T-helper 17 cell (primary cell): ENCODE measurements at regions not wholly inside any gene's neighbourhood (a gene's known extent, or its start where the extent isn't known, plus 50 kb on each side); places are given as distances from the start of the nearest gene placed in this dataset.

Experiments used
- ATAC-seq: fragments of 150-1000 bp; cut with Tn5 transposase; 2 replicates; pipeline ENCODE4 v1.10.0; 2021; ENCODE audit warnings: mild to moderate bottlenecking, moderate library complexity
- DNase-seq, 3 donors: peaks; one replicate each; pipeline versions ENCODE4 v3.0.0 to v3.0.0-alpha.2; 2020 to 2021
- H3K9me3 ChIP-seq: one replicate; pipeline ENCODE4 v1.7.0; 2013; ENCODE audit warnings: low read length, mild to moderate bottlenecking; ENCODE audit not compliant: control insufficient read depth, poor library complexity, severe bottlenecking
- H3K27ac Mint-ChIP-seq: one replicate; pipeline ENCODE4 v1.8.0; 2022; ENCODE audit warnings: mild to moderate bottlenecking, moderate library complexity, mixed read lengths
- H3K27me3 Mint-ChIP-seq: one replicate; pipeline ENCODE4 v1.8.0; 2022; ENCODE audit warnings: mixed read lengths
- H3K36me3 Mint-ChIP-seq: one replicate; pipeline ENCODE4 v1.8.0; 2022; ENCODE audit warnings: low read depth, mixed read lengths
- H3K4me1 Mint-ChIP-seq: one replicate; pipeline ENCODE4 v1.8.0; 2022; ENCODE audit warnings: mild to moderate bottlenecking, mixed read lengths
- H3K4me3 Mint-ChIP-seq: one replicate; pipeline ENCODE4 v1.8.0; 2022; ENCODE audit warnings: mild to moderate bottlenecking, moderate library complexity, mixed read lengths

DNA sequence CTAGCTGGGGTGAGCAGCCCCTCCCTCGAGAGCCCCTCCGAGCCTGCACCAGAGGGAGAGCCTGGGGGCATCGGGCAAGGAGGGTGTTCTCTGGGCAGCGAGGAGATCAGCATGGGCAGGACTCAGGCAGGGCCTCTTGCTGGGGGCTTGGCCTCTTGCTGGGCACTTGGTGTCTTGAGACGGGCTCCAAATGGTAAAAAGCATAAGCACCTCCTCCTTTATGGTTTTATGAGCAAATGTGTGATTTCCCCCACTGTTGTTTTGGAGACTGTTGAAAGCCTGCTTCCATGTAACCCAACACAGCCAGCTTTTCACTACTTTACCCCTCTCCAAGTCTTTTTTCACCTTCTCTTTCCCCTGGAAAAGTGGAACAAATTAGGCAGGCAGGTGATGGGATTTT, 239.3 kb downstream of the TLE3 start:
- Mint-ChIP-seq H3K27me3 (peaks cover 19% of the 10 kb centered on the region), H3K27ac (no peak overlapping the region), H3K4me3 (no peak overlapping the region), H3K4me1 (peaks cover 8% of the 10 kb centered on the region), H3K36me3 (no peaks in the 10 kb centered on the region)
- no peak for ATAC-seq
- H3K9me3 ChIP-seq: no peaks in the 10 kb centered on the region
- no peak for DNase-seq

DNA sequence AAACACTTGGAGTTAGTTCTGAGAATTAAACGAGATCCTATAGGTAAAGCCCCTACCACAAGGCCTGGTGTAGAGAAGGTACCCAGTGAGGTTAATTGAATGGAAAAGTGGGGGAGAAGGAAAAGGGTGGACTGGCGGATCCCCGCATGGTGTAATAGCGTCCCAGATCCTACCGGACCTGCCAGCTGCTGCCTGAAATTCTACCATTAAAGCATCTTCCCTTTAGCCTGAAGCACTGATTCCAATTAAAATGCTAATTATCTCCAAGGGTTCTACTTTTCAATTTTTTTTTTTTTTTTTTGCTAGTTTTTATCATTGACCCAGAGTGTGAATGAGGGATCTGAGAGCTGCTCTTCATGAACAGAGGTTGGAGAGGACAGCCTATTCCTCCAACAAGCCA, 237.9 kb downstream of the TLE3 start:
- H3K27ac Mint-ChIP-seq: no peak overlapping the region
- H3K27me3 Mint-ChIP-seq: peaks cover 19% of the 10 kb centered on the region
- H3K4me3 Mint-ChIP-seq: no peak overlapping the region
- DNase-seq (no peak), ATAC-seq (no peak)
- peaks cover 8% of the 10 kb centered on the region for H3K4me1 Mint-ChIP-seq
- no peaks in the 10 kb centered on the region for H3K36me3 Mint-ChIP-seq
- H3K9me3 ChIP-seq: no peaks in the 10 kb centered on the region

DNA sequence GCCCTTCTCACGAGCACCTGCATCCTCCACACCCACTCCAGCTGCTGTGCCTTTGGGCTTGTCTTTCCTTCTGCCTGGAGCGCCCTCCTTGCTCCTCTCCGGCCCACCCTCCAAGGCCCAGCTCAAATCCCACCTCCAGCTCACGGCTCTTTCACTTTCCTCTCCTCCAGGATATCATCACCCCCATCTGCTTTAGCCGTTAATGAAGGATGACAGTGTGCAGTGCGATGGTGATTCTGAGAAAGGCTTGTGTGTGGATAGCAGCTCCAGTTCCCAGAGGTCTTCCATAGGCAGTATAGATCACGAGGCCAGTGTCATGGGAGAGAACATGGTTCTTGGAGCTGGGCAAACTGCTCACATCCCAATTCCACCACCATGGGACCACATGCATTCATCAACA, 237.4 kb downstream of the TLE3 start:
- no peaks in the 10 kb centered on the region for H3K9me3 ChIP-seq
- DNase-seq (no peak), ATAC-seq (no peak)
- H3K4me1 Mint-ChIP-seq: peaks cover 8% of the 10 kb centered on the region
- H3K4me3 Mint-ChIP-seq: no peak overlapping the region
- peaks cover 19% of the 10 kb centered on the region for H3K27me3 Mint-ChIP-seq
- no peak overlapping the region for H3K27ac Mint-ChIP-seq
- H3K36me3 Mint-ChIP-seq: no peaks in the 10 kb centered on the region

DNA sequence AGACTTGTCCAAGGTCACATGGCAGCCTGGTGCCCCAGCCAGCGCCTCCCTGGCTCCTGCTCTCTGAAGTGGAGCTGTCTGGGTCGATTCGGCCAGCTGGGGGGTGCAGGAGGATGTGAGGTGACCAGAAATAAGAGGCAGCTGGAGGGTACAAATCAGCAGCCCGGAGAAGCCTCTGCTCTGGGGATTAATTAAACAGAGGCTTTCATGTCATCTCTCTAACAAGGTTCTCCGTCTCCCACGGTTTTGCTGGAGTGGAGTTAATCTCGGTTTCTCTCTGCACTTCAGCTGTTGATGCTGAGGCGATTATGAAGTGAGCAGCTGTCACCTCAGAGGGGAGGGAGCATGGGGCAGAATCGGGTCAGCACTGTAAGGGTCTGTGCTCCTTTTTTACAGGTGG, 236.8 kb downstream of the TLE3 start:
- Mint-ChIP-seq H3K4me1 (peaks cover 8% of the 10 kb centered on the region), H3K27ac (no peak overlapping the region), H3K36me3 (no peaks in the 10 kb centered on the region), H3K27me3 (peaks cover 19% of the 10 kb centered on the region), H3K4me3 (no peak overlapping the region)
- ATAC-seq: no peak
- no peaks in the 10 kb centered on the region for H3K9me3 ChIP-seq
- DNase-seq: no peak

DNA sequence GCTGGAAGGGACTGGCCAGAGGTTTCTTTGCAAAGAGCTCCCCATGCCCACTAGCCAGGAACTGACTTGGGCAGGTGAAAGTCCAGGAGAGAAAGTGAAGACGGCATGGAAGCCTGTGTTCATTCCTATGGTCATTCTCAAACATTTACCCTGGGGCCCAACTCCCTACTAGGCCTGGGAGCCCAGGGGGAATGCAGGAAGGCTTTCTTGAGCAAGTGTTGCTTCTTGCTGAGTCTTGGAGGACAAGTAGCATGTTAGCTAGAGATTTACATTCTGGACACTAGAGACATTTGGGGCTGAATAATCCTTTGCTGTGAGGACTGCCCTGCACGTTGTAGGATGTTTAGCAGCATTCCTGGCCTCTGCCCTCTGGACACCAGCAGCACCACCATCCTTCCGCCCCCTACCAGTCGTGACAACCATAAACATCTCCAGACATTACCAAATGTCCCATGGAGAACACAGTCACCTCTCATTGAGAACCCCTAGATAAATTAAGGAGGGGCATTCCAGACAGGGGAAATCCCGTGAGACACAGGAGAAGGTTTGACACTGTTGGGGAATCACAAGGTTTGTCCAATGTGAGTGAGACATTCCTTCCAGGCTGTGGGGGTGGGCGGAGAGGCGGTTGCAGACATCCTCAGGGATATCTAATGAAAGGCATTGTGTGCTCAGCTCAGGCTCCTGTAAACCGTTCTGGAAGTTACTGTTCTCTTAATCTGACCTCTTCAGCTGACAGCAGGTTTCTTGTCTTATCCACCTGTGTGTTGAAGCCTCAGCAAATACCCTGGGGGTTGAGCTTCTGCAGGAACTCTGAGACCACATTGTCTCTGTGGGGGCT, 236.2 kb downstream of the TLE3 start:
- Mint-ChIP-seq H3K36me3 (no peaks in the 10 kb centered on the region), H3K4me1 (peaks cover 8% of the 10 kb centered on the region), H3K27ac (no peak overlapping the region), H3K4me3 (no peak overlapping the region), H3K27me3 (peaks cover 19% of the 10 kb centered on the region)
- ATAC-seq (no peak), DNase-seq (no peak)
- no peaks in the 10 kb centered on the region for H3K9me3 ChIP-seq

DNA sequence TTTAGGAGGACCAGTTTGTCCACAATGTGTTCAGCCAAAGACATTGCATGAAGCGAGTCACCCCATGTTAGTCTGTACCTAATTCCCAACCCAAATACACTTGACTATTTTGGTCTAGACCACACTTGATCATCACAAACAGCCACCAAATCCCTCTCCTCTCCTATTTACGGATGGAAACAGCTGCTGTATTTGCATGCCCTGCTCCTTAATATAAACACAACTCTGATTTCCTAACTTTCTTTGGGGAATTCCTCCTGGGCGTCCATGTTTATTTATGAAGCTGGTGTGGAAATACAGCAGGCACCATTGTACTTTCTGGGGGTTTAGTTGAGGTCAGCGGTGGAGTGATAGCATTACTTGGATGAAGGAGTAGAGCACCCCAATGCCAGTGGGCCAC, 235.2 kb downstream of the TLE3 start:
- no peak overlapping the region for H3K4me3 Mint-ChIP-seq
- no peak overlapping the region for H3K27ac Mint-ChIP-seq
- H3K9me3 ChIP-seq: no peaks in the 10 kb centered on the region
- H3K27me3 Mint-ChIP-seq: peaks cover 15% of the 10 kb centered on the region
- no peaks in the 10 kb centered on the region for H3K36me3 Mint-ChIP-seq
- DNase-seq (no peak), ATAC-seq (no peak)
- H3K4me1 Mint-ChIP-seq: peaks cover 6% of the 10 kb centered on the region

DNA sequence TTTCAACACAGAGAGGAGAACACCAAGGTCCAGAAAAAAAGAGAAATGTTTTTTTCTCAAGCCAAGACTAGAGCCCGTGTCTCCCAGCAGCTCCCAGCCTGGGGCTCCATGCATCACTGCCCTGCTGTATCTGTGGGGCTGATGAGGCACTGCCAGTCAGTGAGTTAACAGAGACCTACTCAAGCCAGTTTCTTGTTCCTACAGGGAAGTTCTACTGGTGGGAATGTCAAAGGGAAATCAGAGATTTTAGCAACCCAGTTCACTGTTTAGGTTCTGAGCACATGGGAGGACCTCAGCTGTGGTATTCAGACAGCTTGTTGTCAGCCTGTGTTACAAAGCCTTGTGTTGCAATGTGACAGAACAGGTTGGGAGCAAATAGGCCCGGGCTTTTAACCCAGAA, 234.3 kb downstream of the TLE3 start:
- ATAC-seq (no peak), DNase-seq (no peak)
- Mint-ChIP-seq H3K4me3 (no peak overlapping the region), H3K4me1 (no peaks in the 10 kb centered on the region), H3K36me3 (peaks cover 3% of the 10 kb centered on the region), H3K27me3 (peaks cover 21% of the 10 kb centered on the region), H3K27ac (no peak overlapping the region)
- no peaks in the 10 kb centered on the region for H3K9me3 ChIP-seq

DNA sequence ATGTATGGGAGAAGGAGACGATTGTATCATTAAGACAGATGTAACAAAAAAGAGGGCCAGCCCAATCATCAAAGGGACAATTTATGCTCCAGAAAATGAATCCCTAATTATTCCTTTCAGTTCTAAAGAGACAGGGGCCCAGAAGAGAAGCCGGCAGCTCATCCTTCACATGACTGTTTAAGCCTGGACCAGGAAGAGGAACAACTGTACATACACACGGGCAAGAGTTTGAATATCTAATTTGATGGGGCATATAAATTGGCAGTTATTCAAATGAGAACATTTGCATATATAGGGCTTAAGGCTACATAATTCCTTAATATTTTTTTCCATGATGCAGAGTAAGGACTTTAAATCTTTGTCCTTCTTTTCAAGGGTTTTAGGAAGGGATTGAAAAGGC, 232.3 kb downstream of the TLE3 start:
- Mint-ChIP-seq H3K36me3 (peaks cover 3% of the 10 kb centered on the region), H3K27ac (no peak overlapping the region), H3K4me3 (no peak overlapping the region), H3K27me3 (peaks cover 18% of the 10 kb centered on the region), H3K4me1 (no peaks in the 10 kb centered on the region)
- DNase-seq (no peak), ATAC-seq (no peak)
- H3K9me3 ChIP-seq: no peaks in the 10 kb centered on the region

DNA sequence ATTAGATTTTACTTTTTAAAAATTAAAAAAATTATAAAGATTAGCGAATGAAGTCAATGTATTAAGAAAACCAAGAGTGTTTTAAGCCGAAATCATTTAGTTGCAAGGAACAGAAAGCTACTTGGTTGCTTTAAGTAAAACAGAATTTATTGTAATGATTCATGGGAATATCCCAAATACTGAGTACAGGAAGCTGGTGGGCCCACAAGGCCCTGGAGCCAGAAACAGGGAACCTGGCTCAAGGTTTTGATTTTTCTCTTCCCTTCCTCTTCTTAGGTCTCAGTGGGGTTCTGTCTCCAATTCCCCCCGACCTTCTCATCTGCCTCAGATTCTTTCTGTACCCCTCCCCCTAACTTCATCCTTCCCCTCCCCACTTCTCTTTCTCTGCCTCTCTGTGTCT, 229.0 kb downstream of the TLE3 start:
- Mint-ChIP-seq H3K36me3 (peaks cover 3% of the 10 kb centered on the region), H3K4me1 (no peaks in the 10 kb centered on the region), H3K27ac (no peak overlapping the region), H3K27me3 (peaks cover 6% of the 10 kb centered on the region), H3K4me3 (no peak overlapping the region)
- ATAC-seq: no peak
- DNase-seq: no peak
- peaks cover 1% of the 10 kb centered on the region for H3K9me3 ChIP-seq

DNA sequence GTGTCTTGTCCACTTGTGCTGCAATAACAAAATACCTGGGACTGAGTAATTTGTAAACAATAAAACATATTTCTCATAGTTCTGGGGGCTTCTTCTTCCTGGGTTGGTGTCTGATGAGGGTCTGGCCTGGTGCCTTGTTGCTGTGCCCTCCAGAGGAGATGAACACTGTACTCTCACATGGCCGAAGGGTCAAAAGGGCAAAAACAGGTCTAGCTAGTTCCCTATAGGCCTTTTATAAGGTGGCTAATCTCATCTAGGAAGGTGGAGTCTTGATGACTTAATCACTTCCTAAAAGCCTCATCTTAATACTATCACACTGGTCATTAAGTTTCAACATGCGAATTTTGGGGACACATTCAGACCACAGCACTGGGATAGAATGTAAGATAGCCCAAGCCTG, 228.4 kb downstream of the TLE3 start:
- H3K36me3 Mint-ChIP-seq: peaks cover 3% of the 10 kb centered on the region
- DNase-seq: no peak
- no peak overlapping the region for H3K27ac Mint-ChIP-seq
- H3K27me3 Mint-ChIP-seq: peaks cover 6% of the 10 kb centered on the region
- peaks cover 3% of the 10 kb centered on the region for H3K9me3 ChIP-seq
- ATAC-seq: no peak
- H3K4me3 Mint-ChIP-seq: no peak overlapping the region
- H3K4me1 Mint-ChIP-seq: no peaks in the 10 kb centered on the region

DNA sequence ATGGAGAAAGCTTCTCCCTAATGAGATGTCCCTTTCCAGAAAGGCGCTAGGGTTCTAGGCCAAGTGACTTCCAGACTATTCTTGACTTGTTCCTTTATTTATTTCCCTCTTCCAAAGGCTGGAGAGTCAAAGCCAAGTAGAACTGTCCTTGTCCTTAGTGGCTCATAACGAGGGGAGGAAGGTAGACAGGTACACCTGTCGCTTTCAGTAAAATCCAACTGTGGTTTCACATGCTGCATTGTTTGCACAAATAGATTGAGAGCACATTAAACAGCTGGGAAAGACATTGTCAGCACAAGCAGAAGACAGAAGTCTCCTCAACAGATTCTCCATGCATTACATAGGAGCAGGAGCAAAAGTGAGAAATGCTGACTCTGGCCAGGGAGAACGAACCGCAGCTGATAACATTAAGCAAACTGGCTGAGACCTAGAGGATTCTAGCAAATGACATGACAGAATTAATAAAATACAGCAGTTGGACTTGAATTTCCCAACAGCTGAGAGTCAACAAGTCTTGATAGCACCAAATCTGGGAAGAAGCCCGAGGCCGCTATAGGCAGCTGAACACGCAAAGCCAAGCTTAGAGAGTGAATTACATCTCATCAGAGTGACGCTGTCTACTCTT, 227.7 kb downstream of the TLE3 start:
- no peaks in the 10 kb centered on the region for H3K4me1 Mint-ChIP-seq
- H3K4me3 Mint-ChIP-seq: no peak overlapping the region
- H3K27ac Mint-ChIP-seq: no peak overlapping the region
- peaks cover 6% of the 10 kb centered on the region for H3K27me3 Mint-ChIP-seq
- peaks cover 3% of the 10 kb centered on the region for H3K36me3 Mint-ChIP-seq
- DNase-seq: no peak
- ATAC-seq: no peak
- peaks cover 3% of the 10 kb centered on the region for H3K9me3 ChIP-seq

DNA sequence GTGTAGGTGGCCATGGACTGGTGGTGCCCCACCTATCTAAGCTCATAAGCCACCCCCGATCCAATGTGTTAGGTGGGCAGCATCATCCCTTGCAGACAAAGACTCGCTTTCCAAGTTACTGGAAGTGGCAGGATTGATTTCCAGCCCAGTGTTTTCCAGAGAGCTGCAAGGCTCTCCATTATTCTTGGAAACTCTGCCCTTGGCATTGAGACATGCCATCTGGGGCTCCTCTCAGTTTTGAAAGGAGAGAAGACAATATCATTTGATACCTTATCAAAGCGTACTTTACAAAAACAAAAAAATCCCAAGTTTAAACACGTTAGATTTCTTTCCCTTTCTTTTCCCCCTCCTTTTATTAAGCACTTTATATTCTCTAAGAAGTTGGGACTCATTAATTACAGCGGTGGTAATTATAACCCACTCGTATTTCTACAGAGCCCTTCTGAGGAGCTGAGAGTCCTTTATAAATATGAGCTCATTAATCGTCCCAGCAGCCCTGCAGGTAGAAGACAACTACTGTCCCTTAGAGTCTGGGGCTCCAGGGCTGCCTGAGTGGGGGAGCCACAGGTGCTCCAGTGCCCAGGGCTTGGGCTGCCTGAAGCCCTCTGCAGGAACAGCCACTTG, 226.1 kb downstream of the TLE3 start:
- Mint-ChIP-seq H3K36me3 (peaks cover 3% of the 10 kb centered on the region), H3K27ac (no peak overlapping the region), H3K4me3 (no peak overlapping the region), H3K4me1 (no peaks in the 10 kb centered on the region), H3K27me3 (peaks cover 6% of the 10 kb centered on the region)
- peaks cover 3% of the 10 kb centered on the region for H3K9me3 ChIP-seq
- ATAC-seq (no peak), DNase-seq (no peak)

DNA sequence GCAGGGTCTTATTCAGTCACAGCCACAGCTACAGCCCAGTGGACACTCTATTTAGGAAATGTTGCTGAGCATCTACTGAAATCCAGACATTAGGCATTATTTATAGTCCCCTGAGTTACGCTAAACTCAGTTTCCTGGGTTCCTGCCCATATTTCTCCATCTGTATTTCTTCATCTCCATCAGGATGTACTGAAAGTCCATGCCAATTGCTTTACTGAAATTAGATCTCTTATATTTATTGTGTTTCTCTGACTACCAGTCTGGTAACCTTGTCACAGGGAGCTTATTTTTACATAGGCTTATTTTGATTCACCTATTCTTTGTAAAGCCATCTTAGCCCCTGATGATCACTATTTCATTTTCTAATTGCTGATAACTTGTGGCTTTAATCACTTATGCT, 223.9 kb downstream of the TLE3 start:
- H3K27ac Mint-ChIP-seq: no peak overlapping the region
- no peaks in the 10 kb centered on the region for H3K36me3 Mint-ChIP-seq
- H3K27me3 Mint-ChIP-seq: no peaks in the 10 kb centered on the region

More for the DNA sequence above, 223.9 kb downstream of the TLE3 start:
- peaks cover 3% of the 10 kb centered on the region for H3K9me3 ChIP-seq
- ATAC-seq (no peak), DNase-seq (no peak)
- Mint-ChIP-seq H3K4me3 (no peak overlapping the region), H3K4me1 (no peaks in the 10 kb centered on the region)
